Activated naive CD8-positive, alpha-beta T cell treated with anti-CD3 and anti-CD28 coated beads, Interleukin-2, amount 10 ng/mL, durations not matched to agents 7 days and 5 days (primary cell): ENCODE measurements at regions not wholly inside any gene's neighbourhood (a gene's known extent, or its start where the extent isn't known, plus 50 kb on each side); places are given as distances from the start of the nearest gene placed in this dataset.

ENCODE experiments used
- ATAC-seq: fragments of 150-1000 bp; cut with Tn5 transposase; one replicate; pipeline ENCODE4 v1.10.0; 2021; ENCODE audit warnings: low read depth, moderate library complexity
- POLR2A ChIA-PET: fragments of 350-600 bp; sonication (Branson Sonifier 250); formaldehyde crosslinking; loops from one replicate; lab custom pipeline; 2021; ENCODE audit warnings: antibody characterized with exemption; lab: Charles Lee
- DNase-seq: peaks from one replicate; pipeline ENCODE4 v3.0.0; 2021
- H3K27ac Mint-ChIP-seq: one replicate; pipeline ENCODE4 v1.8.0; 2022; ENCODE audit warnings: mild to moderate bottlenecking, mixed read lengths
- H3K27me3 Mint-ChIP-seq: one replicate; pipeline ENCODE4 v1.8.0; 2022; ENCODE audit warnings: mild to moderate bottlenecking, moderate library complexity, mixed read lengths
- H3K36me3 Mint-ChIP-seq: one replicate; pipeline ENCODE4 v1.8.0; 2021; ENCODE audit warnings: mild to moderate bottlenecking, mixed read lengths
- H3K4me1 Mint-ChIP-seq: one replicate; pipeline ENCODE4 v1.8.0; 2021; ENCODE audit warnings: mixed read lengths
- H3K4me3 Mint-ChIP-seq: one replicate; pipeline ENCODE4 v1.8.0; 2022; ENCODE audit warnings: mild to moderate bottlenecking, moderate library complexity, mixed read lengths
- H3K9me3 Mint-ChIP-seq: one replicate; pipeline ENCODE4 v1.8.0; 2021; ENCODE audit warnings: mixed read lengths

- Mint-ChIP-seq H3K9me3 (no peaks in the 10 kb centered on the region), H3K4me3 (no peak overlapping the region), H3K27me3 (peaks cover 20% of the 10 kb centered on the region), H3K4me1 (peaks cover 15% of the 10 kb centered on the region), H3K36me3 (no peaks in the 10 kb centered on the region), H3K27ac (no peak overlapping the region)
- POLR2A ChIA-PET: interaction anchor here (0.6 kb wide), 1 partner anchor 53 kb away, joined by 4 read pairs; no protein-coding TSS in a partner anchor
- DNase-seq: no peak
- ATAC-seq: no peak
Measured at GRCh38 chr22:22811016-22812009, 76.3 kb upstream of the IGLL5 start.

GRCh38 chr22:22812031-22812905 is 75.3 kb upstream of the IGLL5 start:
- Mint-ChIP-seq H3K4me1 (peaks cover 21% of the 10 kb centered on the region), H3K9me3 (no peaks in the 10 kb centered on the region), H3K4me3 (no peak overlapping the region), H3K27ac (no peak overlapping the region), H3K36me3 (no peaks in the 10 kb centered on the region), H3K27me3 (peaks cover 19% of the 10 kb centered on the region)
- no peak for DNase-seq
- no peak for ATAC-seq
- POLR2A ChIA-PET: interaction anchor here (1.2 kb wide), 1 partner anchor 43 kb away, joined by 3 read pairs; no protein-coding TSS in a partner anchor

- POLR2A ChIA-PET: interaction anchor here (1.2 kb wide), 1 partner anchor 42 kb away, joined by 3 read pairs; no protein-coding TSS in a partner anchor
- no peak for ATAC-seq
- Mint-ChIP-seq H3K27ac (no peak overlapping the region), H3K4me1 (peaks cover 31% of the 10 kb centered on the region), H3K4me3 (no peak overlapping the region), H3K36me3 (no peaks in the 10 kb centered on the region), H3K27me3 (peaks cover 13% of the 10 kb centered on the region), H3K9me3 (no peaks in the 10 kb centered on the region)
- DNase-seq: no peak
Measured at GRCh38 chr22:22813126-22814075, 74.2 kb upstream of the IGLL5 start.

- Mint-ChIP-seq H3K27me3 (peaks cover under 1% of the 10 kb centered on the region), H3K27ac (peak overlapping the region; percentile 67), H3K9me3 (no peaks in the 10 kb centered on the region), H3K4me1 (peaks cover 44% of the 10 kb centered on the region), H3K4me3 (no peak overlapping the region), H3K36me3 (no peaks in the 10 kb centered on the region)
- POLR2A ChIA-PET: no interaction called here
- ATAC-seq: no peak
- DNase-seq: no peak
Measured at GRCh38 chr22:22814666-22815396, 72.8 kb upstream of the IGLL5 start.

GRCh38 chr22:22815397-22816170 is 72.0 kb upstream of the IGLL5 start:
- DNase-seq (no peak), ATAC-seq (peak; percentile 12)
- no peaks in the 10 kb centered on the region for H3K9me3 Mint-ChIP-seq
- POLR2A ChIA-PET: no interaction called here
- peak overlapping the region; percentile 1 for H3K4me3 Mint-ChIP-seq
- peaks cover 51% of the 10 kb centered on the region for H3K4me1 Mint-ChIP-seq
- H3K27ac Mint-ChIP-seq: peak overlapping the region; percentile 67
- H3K36me3 Mint-ChIP-seq: no peaks in the 10 kb centered on the region
- H3K27me3 Mint-ChIP-seq: no peaks in the 10 kb centered on the region

GRCh38 chr22:22816171-22816514 is 71.5 kb upstream of the IGLL5 start:
- peak overlapping the region; percentile 67 for H3K27ac Mint-ChIP-seq
- peaks cover 56% of the 10 kb centered on the region for H3K4me1 Mint-ChIP-seq
- H3K9me3 Mint-ChIP-seq: no peaks in the 10 kb centered on the region
- H3K4me3 Mint-ChIP-seq: no peak overlapping the region
- POLR2A ChIA-PET: no interaction called here
- DNase-seq (no peak), ATAC-seq (no peak)
- H3K36me3 Mint-ChIP-seq: no peaks in the 10 kb centered on the region
- H3K27me3 Mint-ChIP-seq: no peaks in the 10 kb centered on the region

GRCh38 chr22:22816766-22817410 is 70.7 kb upstream of the IGLL5 start:
- no peak for DNase-seq
- H3K9me3 Mint-ChIP-seq: no peaks in the 10 kb centered on the region
- POLR2A ChIA-PET: no interaction called here
- H3K36me3 Mint-ChIP-seq: no peaks in the 10 kb centered on the region
- no peak overlapping the region for H3K27ac Mint-ChIP-seq
- peaks cover 63% of the 10 kb centered on the region for H3K4me1 Mint-ChIP-seq
- ATAC-seq: no peak
- H3K4me3 Mint-ChIP-seq: no peak overlapping the region
- no peaks in the 10 kb centered on the region for H3K27me3 Mint-ChIP-seq

- Mint-ChIP-seq H3K27ac (peak overlapping the region; percentile 36), H3K36me3 (no peaks in the 10 kb centered on the region), H3K4me1 (peaks cover 68% of the 10 kb centered on the region), H3K27me3 (no peaks in the 10 kb centered on the region), H3K4me3 (no peak overlapping the region), H3K9me3 (no peaks in the 10 kb centered on the region)
- DNase-seq (no peak), ATAC-seq (no peak)
- POLR2A ChIA-PET: interaction anchor here (0.6 to 1.4 kb wide), 2 partner anchors 21 to 345 kb away, joined by 3 to 10 read pairs; no protein-coding TSS in a partner anchor
Measured at GRCh38 chr22:22817468-22818201, 70.0 kb upstream of the IGLL5 start.

- H3K4me1 Mint-ChIP-seq: peaks cover 73% of the 10 kb centered on the region
- H3K36me3 Mint-ChIP-seq: no peaks in the 10 kb centered on the region
- ATAC-seq (no peak), DNase-seq (no peak)
- no peak overlapping the region for H3K4me3 Mint-ChIP-seq
- POLR2A ChIA-PET: interaction anchor here (0.6 to 1.6 kb wide), 5 partner anchors 20 to 345 kb away, joined by 3 to 10 read pairs (median 4); no protein-coding TSS in a partner anchor
- no peaks in the 10 kb centered on the region for H3K27me3 Mint-ChIP-seq
- no peaks in the 10 kb centered on the region for H3K9me3 Mint-ChIP-seq
- H3K27ac Mint-ChIP-seq: peak overlapping the region; percentile 86
Measured at GRCh38 chr22:22818202-22818538, 69.4 kb upstream of the IGLL5 start.

GRCh38 chr22:22818861-22819855 is 68.5 kb upstream of the IGLL5 start:
- Mint-ChIP-seq H3K27ac (peak overlapping the region; percentile 86), H3K36me3 (no peaks in the 10 kb centered on the region), H3K9me3 (no peaks in the 10 kb centered on the region), H3K4me1 (peaks cover 77% of the 10 kb centered on the region), H3K27me3 (no peaks in the 10 kb centered on the region), H3K4me3 (peak overlapping the region; percentile 67)
- ATAC-seq (peak; percentile 82), DNase-seq (peak; percentile 61)
- POLR2A ChIA-PET: interaction anchor here (1.0 to 1.6 kb wide), 4 partner anchors 19 to 325 kb away, joined by 3 to 10 read pairs (median 5); no protein-coding TSS in a partner anchor
